Activated naive CD4-positive, alpha-beta T cell treated with anti-CD3 and anti-CD28 coated beads for 36 hours (primary cell): ENCODE measurements at regions not wholly inside any gene's neighbourhood (a gene's known extent, or its start where the extent isn't known, plus 50 kb on each side); places are given as distances from the start of the nearest gene placed in this dataset.
"Not testable (repeated sequence)": the region's sequence is repeated elsewhere in the genome, so short reads cannot be mapped to it uniquely, and the experiment has no call there.

ENCODE experiments used
- CTCF ChIA-PET: fragments of 350-600 bp; sonication (Branson Sonifier 250); formaldehyde crosslinking; loops from one replicate; lab custom pipeline; 2021; ENCODE audit warnings: antibody characterized with exemption; lab: Charles Lee
- DNase-seq: peaks from one replicate; pipeline ENCODE4 v3.0.0-alpha.2; 2020
- H3K27ac Mint-ChIP-seq: one replicate; pipeline ENCODE4 v1.8.0; 2021; ENCODE audit warnings: mild to moderate bottlenecking, mixed read lengths
- H3K27me3 Mint-ChIP-seq: one replicate; pipeline ENCODE4 v1.8.0; 2021; ENCODE audit warnings: low read depth, mixed read lengths
- H3K36me3 Mint-ChIP-seq: one replicate; pipeline ENCODE4 v1.8.0; 2021; ENCODE audit warnings: low read depth, mixed read lengths
- H3K4me1 Mint-ChIP-seq: one replicate; pipeline ENCODE4 v1.8.0; 2021; ENCODE audit warnings: low read depth, mixed read lengths
- H3K4me3 Mint-ChIP-seq: one replicate; pipeline ENCODE4 v1.8.0; 2021; ENCODE audit warnings: mild to moderate bottlenecking, moderate library complexity, mixed read lengths
- H3K9me3 Mint-ChIP-seq: one replicate; pipeline ENCODE4 v1.8.0; 2021; ENCODE audit warnings: mixed read lengths
- intact Hi-C: fragments of 100-400 bp; cut with micrococcal nuclease; formaldehyde crosslinking; loops from one replicate; pipeline ENCODE4 v1.15.1; 2023

DNA sequence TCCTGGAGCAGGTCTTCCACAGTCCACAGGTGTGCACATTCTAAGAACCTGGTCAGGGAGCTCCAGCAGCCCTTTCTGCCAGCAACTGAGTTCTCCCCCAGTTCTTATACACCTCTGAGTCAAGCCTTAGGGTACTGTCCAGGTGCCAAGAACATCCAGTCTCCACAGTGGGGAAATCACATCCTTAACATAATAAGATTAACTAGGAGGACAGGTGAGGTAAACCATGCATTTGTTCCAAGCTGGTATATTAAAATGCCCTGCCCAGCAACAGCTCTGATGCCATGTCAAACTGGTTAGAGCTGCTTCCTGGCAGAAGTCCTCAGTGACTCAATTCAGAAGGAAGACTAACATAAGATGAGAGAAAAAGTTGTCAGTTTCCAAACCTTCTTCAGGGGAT, 303.9 kb upstream of the SGK1 start:
- Mint-ChIP-seq H3K36me3 (no peaks in the 10 kb centered on the region), H3K27me3 (no peaks in the 10 kb centered on the region), H3K4me3 (no peak overlapping the region), H3K27ac (no peak overlapping the region), H3K9me3 (no peaks in the 10 kb centered on the region), H3K4me1 (peaks cover 12% of the 10 kb centered on the region)
- CTCF ChIA-PET = interaction anchor here (0.5 to 1.2 kb wide), 4 partner anchors 15 to 318 kb away, joined by 3 to 4 read pairs (median 4); no protein-coding TSS in a partner anchor
- peak; percentile 39 for DNase-seq
- intact Hi-C loops = loop anchor here (1.0 kb wide), 1 partner anchor 10 kb away; no protein-coding TSS in a partner anchor

GRCh38 chr6:134619789-134620188, 301.9 kb upstream of the SGK1 start:
- Mint-ChIP-seq H3K27ac (no peak overlapping the region), H3K4me1 (peaks cover 12% of the 10 kb centered on the region), H3K4me3 (no peak overlapping the region), H3K9me3 (no peaks in the 10 kb centered on the region), H3K36me3 (no peaks in the 10 kb centered on the region), H3K27me3 (no peaks in the 10 kb centered on the region)
- DNase-seq = no peak
- intact Hi-C loops = no loop called here
- CTCF ChIA-PET = interaction anchor here (1.2 kb wide), 2 partner anchors 10 to 203 kb away, joined by 4 read pairs; no protein-coding TSS in a partner anchor

DNA sequence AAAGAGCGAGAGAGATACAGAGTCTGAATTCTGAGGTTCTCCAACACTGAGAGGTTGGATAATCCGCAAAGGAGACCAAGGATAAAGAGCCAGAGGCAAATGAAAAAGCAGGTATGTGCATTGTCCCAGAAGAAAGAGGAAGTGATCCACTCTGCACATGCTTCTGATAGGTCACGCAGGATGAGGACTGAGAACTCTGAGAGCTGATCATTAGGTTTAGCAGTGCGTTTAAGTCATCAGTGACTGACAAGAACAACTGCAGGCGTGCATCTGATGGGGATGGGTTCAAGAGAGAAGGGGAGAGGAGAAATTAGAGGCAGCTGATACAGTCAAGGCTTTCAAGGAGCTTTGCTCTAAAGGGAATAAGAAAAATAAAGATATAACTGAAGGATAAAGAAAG, 301.2 kb upstream of the SGK1 start:
- intact Hi-C loops = no loop called here
- no peaks in the 10 kb centered on the region for H3K9me3 Mint-ChIP-seq
- no peak for DNase-seq

DNA sequence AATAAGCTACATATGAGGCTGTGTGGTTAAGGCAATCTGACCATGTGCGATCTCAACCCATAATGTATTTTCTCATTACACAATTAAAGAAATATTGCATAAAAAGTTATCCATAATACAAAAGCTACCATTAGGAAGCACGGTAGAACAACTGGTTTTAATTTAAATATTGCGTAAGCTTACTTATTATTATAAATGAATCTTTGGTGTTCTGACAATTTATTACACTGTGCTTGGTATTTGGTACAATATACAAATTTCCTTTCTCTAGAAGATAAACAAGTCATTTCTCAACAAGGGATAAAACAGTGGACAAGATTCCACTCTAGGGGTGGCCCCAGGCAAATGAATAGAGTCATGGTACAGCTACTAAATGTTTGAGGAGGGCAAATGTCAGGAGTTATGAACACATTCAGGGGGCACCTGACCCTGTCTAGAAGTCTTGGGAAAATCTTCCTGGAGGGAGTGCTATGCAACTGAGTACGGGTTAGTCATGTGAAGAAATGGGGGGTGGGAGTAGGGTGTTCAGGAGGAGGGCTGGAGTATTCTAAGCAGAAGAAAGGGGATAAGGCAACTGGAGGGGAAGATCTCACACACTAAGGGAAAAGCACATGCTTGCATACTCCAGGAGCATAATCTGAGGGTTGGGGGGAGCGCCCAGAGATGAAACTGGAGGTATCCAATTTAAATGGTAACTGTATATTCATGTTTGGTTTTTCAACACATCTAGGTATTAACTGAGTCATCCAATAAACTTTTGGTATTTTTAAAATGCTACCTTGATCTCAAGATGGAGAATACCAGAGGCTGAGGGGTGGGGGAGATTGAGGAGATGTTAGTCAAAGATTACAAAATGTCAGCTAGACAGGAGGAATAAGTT, 296.9 kb upstream of the SGK1 start:
- no peak for DNase-seq
- H3K27ac Mint-ChIP-seq = no peak overlapping the region
- no peaks in the 10 kb centered on the region for H3K4me1 Mint-ChIP-seq
- no peaks in the 10 kb centered on the region for H3K27me3 Mint-ChIP-seq
- no peak overlapping the region for H3K4me3 Mint-ChIP-seq
- no peaks in the 10 kb centered on the region for H3K9me3 Mint-ChIP-seq
- intact Hi-C loops = no loop called here
- H3K36me3 Mint-ChIP-seq = no peaks in the 10 kb centered on the region
- CTCF ChIA-PET = interaction anchor here (0.5 to 0.7 kb wide), 2 partner anchors 8 to 627 kb away, joined by 4 to 8 read pairs; no protein-coding TSS in a partner anchor

More for the DNA sequence above, 301.2 kb upstream of the SGK1 start:
- no peaks in the 10 kb centered on the region for H3K36me3 Mint-ChIP-seq
- no peak overlapping the region for H3K27ac Mint-ChIP-seq
- peaks cover 12% of the 10 kb centered on the region for H3K4me1 Mint-ChIP-seq
- no peaks in the 10 kb centered on the region for H3K27me3 Mint-ChIP-seq
- CTCF ChIA-PET = no interaction called here
- H3K4me3 Mint-ChIP-seq = no peak overlapping the region

DNA sequence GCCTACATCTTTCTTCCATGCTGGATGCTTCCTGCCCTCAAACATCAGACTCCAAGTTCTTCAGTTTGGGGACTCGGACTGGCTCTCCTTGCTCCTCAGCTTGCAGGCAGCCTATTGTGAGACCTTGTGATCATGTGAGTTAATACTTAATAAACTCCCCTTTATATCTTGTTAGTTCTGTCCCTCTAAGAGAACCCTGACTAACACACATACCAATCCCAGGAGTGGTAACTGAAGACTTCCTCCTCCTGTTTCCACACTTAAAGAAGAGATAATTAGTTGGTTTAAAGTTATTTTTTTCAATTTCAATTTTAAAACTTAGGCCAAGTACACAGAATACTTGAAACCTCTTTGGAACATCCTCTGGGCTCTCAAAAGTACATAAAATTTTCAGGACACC, 294.2 kb upstream of the SGK1 start:
- H3K4me3 Mint-ChIP-seq, H3K36me3 Mint-ChIP-seq, DNase-seq, H3K9me3 Mint-ChIP-seq, H3K27ac Mint-ChIP-seq, intact Hi-C loops, CTCF ChIA-PET, H3K4me1 Mint-ChIP-seq, H3K27me3 Mint-ChIP-seq: not testable (repeated sequence)

GRCh38 chr6:134610411-134610810, 292.5 kb upstream of the SGK1 start:
- H3K36me3 Mint-ChIP-seq = no peaks in the 10 kb centered on the region
- no peaks in the 10 kb centered on the region for H3K9me3 Mint-ChIP-seq
- intact Hi-C loops = no loop called here
- H3K27ac Mint-ChIP-seq = no peak overlapping the region
- DNase-seq = no peak
- no peaks in the 10 kb centered on the region for H3K27me3 Mint-ChIP-seq
- no peaks in the 10 kb centered on the region for H3K4me1 Mint-ChIP-seq
- no peak overlapping the region for H3K4me3 Mint-ChIP-seq
- CTCF ChIA-PET = interaction anchor here (0.8 to 0.9 kb wide), 2 partner anchors 10 to 26 kb away, joined by 3 to 4 read pairs; no protein-coding TSS in a partner anchor

- Mint-ChIP-seq H3K36me3 (no peaks in the 10 kb centered on the region), H3K27ac (no peak overlapping the region), H3K27me3 (no peaks in the 10 kb centered on the region), H3K9me3 (no peaks in the 10 kb centered on the region), H3K4me3 (no peak overlapping the region), H3K4me1 (no peaks in the 10 kb centered on the region)
- intact Hi-C loops = no loop called here
- DNase-seq = no peak
- CTCF ChIA-PET = interaction anchor here (0.8 to 1.1 kb wide), 3 partner anchors 10 to 34 kb away, joined by 3 to 4 read pairs (median 3); no protein-coding TSS in a partner anchor
Observed at GRCh38 chr6:134609716-134610261, 291.9 kb upstream of the SGK1 start.

DNA sequence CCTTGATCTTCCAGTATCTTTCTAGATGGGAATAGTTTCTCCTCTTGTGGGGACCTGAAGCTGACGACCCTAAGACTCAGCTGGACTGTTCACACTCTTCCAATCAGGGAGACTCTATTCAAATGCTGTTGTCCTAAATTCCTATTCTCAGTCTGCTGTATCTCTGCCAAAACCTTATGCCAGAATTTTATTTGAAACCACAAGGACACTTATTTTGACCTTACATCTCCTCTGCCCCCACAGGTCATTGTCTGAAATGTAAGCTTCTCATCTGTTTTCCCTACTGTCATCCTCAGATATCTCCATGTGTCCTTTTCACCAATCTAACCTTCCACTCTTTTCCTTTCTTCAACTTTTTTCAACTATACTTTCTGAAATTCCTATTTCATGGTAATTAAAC, 289.5 kb upstream of the SGK1 start:
- intact Hi-C loops = no loop called here
- Mint-ChIP-seq H3K4me3 (no peak overlapping the region), H3K27me3 (no peaks in the 10 kb centered on the region), H3K9me3 (no peaks in the 10 kb centered on the region), H3K27ac (no peak overlapping the region), H3K4me1 (no peaks in the 10 kb centered on the region), H3K36me3 (no peaks in the 10 kb centered on the region)
- DNase-seq = no peak
- CTCF ChIA-PET = interaction anchor here (0.8 kb wide), 1 partner anchor 33 kb away, joined by 3 read pairs; no protein-coding TSS in a partner anchor

DNA sequence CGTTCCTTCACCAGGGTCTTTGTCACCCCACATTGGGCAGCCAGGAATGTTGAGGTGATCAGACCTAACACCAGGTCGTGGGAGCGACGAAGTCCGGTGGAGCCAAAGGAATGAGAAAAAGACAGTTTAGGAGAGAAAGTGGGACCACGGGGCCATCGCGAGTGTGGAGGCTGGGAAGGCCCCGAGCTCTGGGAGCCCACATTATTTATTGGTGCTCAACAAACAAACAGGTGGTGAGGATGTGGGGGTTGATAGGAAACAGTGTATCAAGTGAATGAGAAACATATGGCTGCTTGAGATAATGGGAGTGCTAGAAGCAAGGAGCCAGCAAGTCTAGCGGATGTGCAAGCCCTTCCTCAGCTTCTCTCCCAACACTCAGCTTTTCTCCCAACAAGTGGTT, 287.1 kb upstream of the SGK1 start:
- H3K27ac Mint-ChIP-seq = no peak overlapping the region
- H3K27me3 Mint-ChIP-seq = no peaks in the 10 kb centered on the region
- H3K4me3 Mint-ChIP-seq = no peak overlapping the region
- H3K36me3 Mint-ChIP-seq = no peaks in the 10 kb centered on the region
- intact Hi-C loops = no loop called here
- CTCF ChIA-PET = interaction anchor here (0.7 kb wide), 1 partner anchor 8 kb away, joined by 4 read pairs; no protein-coding TSS in a partner anchor
- no peak for DNase-seq
- no peaks in the 10 kb centered on the region for H3K4me1 Mint-ChIP-seq
- H3K9me3 Mint-ChIP-seq = peaks cover 7% of the 10 kb centered on the region

DNA sequence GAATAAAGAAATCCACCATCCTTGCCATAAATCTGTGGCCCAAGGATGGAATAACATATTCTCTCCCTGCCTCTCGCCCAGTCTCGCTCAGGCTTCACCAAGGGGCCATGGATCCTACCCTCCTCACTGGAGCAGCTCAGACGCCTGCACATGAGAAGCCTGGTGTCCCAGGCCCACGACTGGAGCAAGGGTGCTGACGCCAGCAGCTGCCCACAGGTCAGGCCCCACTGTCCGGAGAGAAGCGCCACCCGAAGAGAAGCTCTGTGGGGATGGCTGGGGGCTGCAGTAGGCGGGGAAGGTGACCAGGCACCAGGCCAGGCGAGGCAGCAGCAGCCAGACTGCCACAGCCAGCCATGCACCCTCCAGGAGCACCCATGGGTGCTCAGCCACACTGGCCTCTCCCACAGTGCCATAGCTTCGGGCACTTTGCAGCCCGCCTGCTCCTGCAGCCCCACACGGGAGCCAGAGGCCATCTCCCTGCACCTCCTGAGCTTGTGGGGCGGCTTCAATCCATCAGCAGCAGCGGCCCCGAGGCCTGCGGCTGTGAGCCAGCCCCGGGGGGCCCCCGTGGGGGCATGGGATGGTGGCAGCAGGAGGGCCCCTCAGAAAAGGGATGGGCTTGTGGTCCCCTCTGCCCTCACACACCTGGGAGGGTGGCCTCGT, 286.2 kb upstream of the SGK1 start:
- H3K36me3 Mint-ChIP-seq = no peaks in the 10 kb centered on the region
- peaks cover 7% of the 10 kb centered on the region for H3K9me3 Mint-ChIP-seq
- no peak overlapping the region for H3K4me3 Mint-ChIP-seq
- CTCF ChIA-PET = no interaction called here
- no peaks in the 10 kb centered on the region for H3K27me3 Mint-ChIP-seq
- intact Hi-C loops = no loop called here
- no peak overlapping the region for H3K27ac Mint-ChIP-seq
- DNase-seq = no peak
- no peaks in the 10 kb centered on the region for H3K4me1 Mint-ChIP-seq

GRCh38 chr6:134603561-134603960, 285.6 kb upstream of the SGK1 start:
- Mint-ChIP-seq H3K9me3 (peaks cover 7% of the 10 kb centered on the region), H3K27ac (no peak overlapping the region), H3K27me3 (no peaks in the 10 kb centered on the region), H3K36me3 (no peaks in the 10 kb centered on the region), H3K4me3 (no peak overlapping the region), H3K4me1 (no peaks in the 10 kb centered on the region)
- DNase-seq = no peak
- intact Hi-C loops = no loop called here
- CTCF ChIA-PET = interaction anchor here (0.6 kb wide), 1 partner anchor 276 kb away, joined by 3 read pairs; no protein-coding TSS in a partner anchor

- H3K9me3 Mint-ChIP-seq = peaks cover 7% of the 10 kb centered on the region
- CTCF ChIA-PET = no interaction called here
- no peaks in the 10 kb centered on the region for H3K4me1 Mint-ChIP-seq
- H3K36me3 Mint-ChIP-seq = no peaks in the 10 kb centered on the region
- no peak overlapping the region for H3K27ac Mint-ChIP-seq
- H3K27me3 Mint-ChIP-seq = no peaks in the 10 kb centered on the region
- H3K4me3 Mint-ChIP-seq = no peak overlapping the region
- DNase-seq = no peak
- intact Hi-C loops = no loop called here
Observed at GRCh38 chr6:134602123-134602522, 284.2 kb upstream of the SGK1 start.
